ENCODE measurements at regions not wholly inside any gene's neighbourhood (a gene's known extent, or its start where the extent isn't known, plus 50 kb on each side); places are given as distances from the start of the nearest gene placed in this dataset.

DNA sequence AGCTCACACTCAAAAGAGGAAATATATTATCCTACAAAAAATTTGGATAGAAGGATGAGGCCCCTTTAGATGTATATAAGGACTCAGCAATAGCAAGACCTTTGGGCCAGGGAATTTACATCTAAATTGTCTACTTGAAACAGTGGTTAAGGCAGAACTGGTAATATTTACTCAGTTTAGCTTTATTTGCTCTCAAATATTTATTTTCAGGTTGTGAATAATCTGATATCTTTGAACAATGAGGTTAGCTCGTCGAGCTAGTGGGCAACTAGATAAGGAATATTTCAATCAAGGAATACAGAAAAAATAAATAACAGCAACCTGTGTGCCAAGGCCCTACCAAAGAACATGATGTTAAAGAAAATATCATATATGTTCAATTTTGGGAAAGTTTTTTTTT, 966.3 kb downstream of the DTWD2 start:
- Histone ChIP-seq H3K27ac (ENCODE audit: low read depth in 2 of 2, low read length in 1 of 2) (no peak overlapping the region), H3K27me3 (ENCODE audit: control insufficient read depth in 1 of 2, insufficient read depth in 2 of 2, low read length in 2 of 2) (no peaks in the 10 kb centered on the region), H3K36me3 (ENCODE audit: control insufficient read depth in 2 of 2, insufficient read depth in 2 of 2, low read length in 1 of 2) (no peaks in the 10 kb centered on the region), H3K4me1 (ENCODE audit: control insufficient read depth in 2 of 2, insufficient read depth in 2 of 2, low read length in 1 of 2) (no peaks in the 10 kb centered on the region), H3K4me3 (ENCODE audit: low read depth in 1 of 2, low read length in 2 of 2) (no peak overlapping the region), H3K9me3 (ENCODE audit: control insufficient read depth in 2 of 2, insufficient read depth in 1 of 2, low read depth in 1 of 2, low read length in 1 of 2) (no peaks in the 10 kb centered on the region)
- WGBS, 2 donors, result 67 to 70% methylated on average over 2 of the region's 2 CpGs

DNA sequence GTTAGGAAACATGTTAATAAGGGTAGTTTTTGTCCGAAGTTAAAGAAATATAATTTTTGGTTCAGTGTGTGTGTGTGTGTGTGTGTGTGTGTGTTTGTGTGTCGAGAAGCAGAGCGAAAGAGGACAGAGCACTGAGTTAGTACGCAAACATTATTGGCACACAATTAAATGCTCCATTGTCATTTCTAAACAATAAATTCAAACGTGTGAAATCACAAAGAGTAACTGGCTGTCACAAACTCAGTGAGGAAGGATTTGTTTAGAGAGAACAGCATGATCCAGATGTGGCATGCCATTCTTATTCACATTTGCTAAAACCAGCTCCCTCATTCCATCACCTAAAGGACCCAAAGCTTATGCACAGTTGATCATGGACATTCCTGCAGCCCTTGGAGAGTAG, 970.8 kb downstream of the DTWD2 start:
- H3K27ac ChIP-seq (ENCODE audit: low read depth in 2 of 2, low read length in 1 of 2), result no peak overlapping the region
- H3K9me3 ChIP-seq (ENCODE audit: control insufficient read depth in 2 of 2, insufficient read depth in 1 of 2, low read depth in 1 of 2, low read length in 1 of 2), result no peaks in the 10 kb centered on the region
- H3K27me3 ChIP-seq (ENCODE audit: control insufficient read depth in 1 of 2, insufficient read depth in 2 of 2, low read length in 2 of 2), result no peaks in the 10 kb centered on the region
- no peak overlapping the region for H3K4me3 ChIP-seq (ENCODE audit: low read depth in 1 of 2, low read length in 2 of 2)
- WGBS, 2 donors, result 73 to 81% methylated on average over 5 of the region's 5 CpGs
- H3K4me1 ChIP-seq (ENCODE audit: control insufficient read depth in 2 of 2, insufficient read depth in 2 of 2, low read length in 1 of 2), result no peaks in the 10 kb centered on the region
- H3K36me3 ChIP-seq (ENCODE audit: control insufficient read depth in 2 of 2, insufficient read depth in 2 of 2, low read length in 1 of 2), result no peaks in the 10 kb centered on the region

DNA sequence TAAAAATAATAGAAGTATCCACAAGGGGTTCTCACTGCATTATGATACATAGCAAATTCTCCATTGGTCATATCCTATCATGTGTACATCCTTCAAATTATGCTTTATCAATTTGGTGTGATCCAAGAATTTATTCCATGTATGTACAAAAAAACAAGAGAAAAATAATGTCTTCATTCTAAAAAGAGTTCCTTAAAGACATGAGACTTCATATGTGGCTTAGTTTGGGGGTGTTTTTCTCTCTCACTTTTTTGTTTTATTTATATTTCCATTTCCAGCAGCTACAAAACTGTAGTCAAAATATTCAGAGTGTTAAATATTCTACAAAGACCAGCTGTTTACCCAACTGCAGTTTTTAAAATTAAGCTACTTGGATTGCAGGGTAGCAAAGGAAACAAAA, 972.0 kb downstream of the DTWD2 start:
- no peak overlapping the region for H3K27ac ChIP-seq (ENCODE audit: low read depth in 2 of 2, low read length in 1 of 2)
- no peaks in the 10 kb centered on the region for H3K9me3 ChIP-seq (ENCODE audit: control insufficient read depth in 2 of 2, insufficient read depth in 1 of 2, low read depth in 1 of 2, low read length in 1 of 2)
- no peaks in the 10 kb centered on the region for H3K27me3 ChIP-seq (ENCODE audit: control insufficient read depth in 1 of 2, insufficient read depth in 2 of 2, low read length in 2 of 2)
- H3K4me3 ChIP-seq (ENCODE audit: low read depth in 1 of 2, low read length in 2 of 2), result no peak overlapping the region
- no peaks in the 10 kb centered on the region for H3K4me1 ChIP-seq (ENCODE audit: control insufficient read depth in 2 of 2, insufficient read depth in 2 of 2, low read length in 1 of 2)
- H3K36me3 ChIP-seq (ENCODE audit: control insufficient read depth in 2 of 2, insufficient read depth in 2 of 2, low read length in 1 of 2), result no peaks in the 10 kb centered on the region

DNA sequence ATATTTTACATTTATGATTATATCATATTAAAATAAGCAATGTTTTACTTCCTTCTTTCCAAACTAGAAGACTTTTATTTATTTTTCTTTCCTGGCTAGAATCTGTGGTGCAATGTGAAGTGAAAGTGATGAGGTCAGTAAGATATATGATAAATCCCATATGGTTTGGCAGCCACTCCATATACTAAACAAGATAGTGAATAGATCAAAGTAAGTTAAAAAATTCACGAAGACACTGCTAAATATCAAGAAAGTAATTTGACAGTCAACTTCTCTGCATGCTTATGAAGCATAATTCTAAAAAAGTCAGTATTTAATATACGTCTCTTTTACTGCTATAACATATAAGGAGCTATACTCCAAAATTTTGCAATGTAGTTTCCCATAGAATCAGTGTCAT, 972.8 kb downstream of the DTWD2 start:
- Histone ChIP-seq H3K4me3 (ENCODE audit: low read depth in 1 of 2, low read length in 2 of 2) (no peak overlapping the region), H3K9me3 (ENCODE audit: control insufficient read depth in 2 of 2, insufficient read depth in 1 of 2, low read depth in 1 of 2, low read length in 1 of 2) (no peaks in the 10 kb centered on the region), H3K36me3 (ENCODE audit: control insufficient read depth in 2 of 2, insufficient read depth in 2 of 2, low read length in 1 of 2) (no peaks in the 10 kb centered on the region), H3K27ac (ENCODE audit: low read depth in 2 of 2, low read length in 1 of 2) (no peak overlapping the region), H3K27me3 (ENCODE audit: control insufficient read depth in 1 of 2, insufficient read depth in 2 of 2, low read length in 2 of 2) (no peaks in the 10 kb centered on the region), H3K4me1 (ENCODE audit: control insufficient read depth in 2 of 2, insufficient read depth in 2 of 2, low read length in 1 of 2) (no peaks in the 10 kb centered on the region)
- WGBS, 2 donors, result 67 to 69% methylated on average over 2 of the region's 2 CpGs

DNA sequence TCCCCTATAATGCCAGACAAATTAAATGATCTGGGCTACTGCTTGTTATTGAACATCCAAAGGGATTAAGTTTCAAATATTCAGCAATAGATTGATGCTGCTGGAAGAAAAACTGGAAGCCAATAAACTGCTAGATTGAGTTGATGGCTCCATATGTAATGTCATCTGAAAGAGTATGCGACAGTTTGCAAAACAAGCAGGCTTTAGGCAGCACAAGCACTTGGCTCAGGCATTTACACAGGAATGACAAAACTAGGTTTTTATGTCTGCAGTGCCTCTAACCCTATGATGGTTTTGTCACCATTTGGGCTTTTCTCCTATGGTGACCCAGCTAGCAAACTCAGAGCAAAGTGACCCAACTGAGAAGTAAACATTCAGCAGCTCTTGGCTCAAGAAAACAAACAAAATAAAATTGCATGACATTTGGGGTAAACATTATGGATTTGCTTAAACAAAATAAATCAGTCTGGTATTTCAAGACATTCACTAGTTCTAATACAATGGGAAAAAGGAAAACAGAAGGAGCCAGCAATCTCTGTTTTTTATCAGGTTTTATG, 978.5 kb downstream of the DTWD2 start:
- Histone ChIP-seq H3K4me1 (ENCODE audit: control insufficient read depth in 2 of 2, insufficient read depth in 2 of 2, low read length in 1 of 2) (no peaks in the 10 kb centered on the region), H3K36me3 (ENCODE audit: control insufficient read depth in 2 of 2, insufficient read depth in 2 of 2, low read length in 1 of 2) (no peaks in the 10 kb centered on the region), H3K27ac (ENCODE audit: low read depth in 2 of 2, low read length in 1 of 2) (no peak overlapping the region), H3K4me3 (ENCODE audit: low read depth in 1 of 2, low read length in 2 of 2) (no peak overlapping the region), H3K27me3 (ENCODE audit: control insufficient read depth in 1 of 2, insufficient read depth in 2 of 2, low read length in 2 of 2) (no peaks in the 10 kb centered on the region), H3K9me3 (ENCODE audit: control insufficient read depth in 2 of 2, insufficient read depth in 1 of 2, low read depth in 1 of 2, low read length in 1 of 2) (no peaks in the 10 kb centered on the region)
- WGBS, 2 donors, result 68 to 70% methylated on average over 1 of the region's 1 CpG

DNA sequence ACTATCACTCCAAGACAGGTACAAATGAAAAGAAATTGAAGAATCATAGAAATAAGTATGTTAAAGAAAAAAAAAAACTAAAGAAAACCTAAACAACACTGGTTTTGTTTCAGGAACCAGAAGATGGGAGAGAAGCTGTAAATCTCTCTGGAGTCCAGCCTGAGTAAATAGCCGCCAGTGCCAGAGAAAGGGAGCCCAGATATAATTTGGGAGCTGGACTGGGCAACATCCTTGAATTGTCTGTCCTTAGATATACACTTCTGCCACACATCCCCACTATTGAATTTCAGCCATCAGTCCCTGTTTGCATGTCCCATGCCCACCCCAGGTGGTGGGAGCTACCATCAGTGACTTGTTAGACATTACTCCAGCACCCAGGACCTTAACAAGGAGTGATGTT, 979.6 kb downstream of the DTWD2 start:
- Histone ChIP-seq H3K27me3 (ENCODE audit: control insufficient read depth in 1 of 2, insufficient read depth in 2 of 2, low read length in 2 of 2) (no peaks in the 10 kb centered on the region), H3K4me1 (ENCODE audit: control insufficient read depth in 2 of 2, insufficient read depth in 2 of 2, low read length in 1 of 2) (no peaks in the 10 kb centered on the region), H3K27ac (ENCODE audit: low read depth in 2 of 2, low read length in 1 of 2) (no peak overlapping the region), H3K36me3 (ENCODE audit: control insufficient read depth in 2 of 2, insufficient read depth in 2 of 2, low read length in 1 of 2) (no peaks in the 10 kb centered on the region), H3K4me3 (ENCODE audit: low read depth in 1 of 2, low read length in 2 of 2) (no peak overlapping the region), H3K9me3 (ENCODE audit: control insufficient read depth in 2 of 2, insufficient read depth in 1 of 2, low read depth in 1 of 2, low read length in 1 of 2) (no peaks in the 10 kb centered on the region)
- 78 to 89% methylated on average over 1 of the region's 1 CpG for WGBS, 2 donors

DNA sequence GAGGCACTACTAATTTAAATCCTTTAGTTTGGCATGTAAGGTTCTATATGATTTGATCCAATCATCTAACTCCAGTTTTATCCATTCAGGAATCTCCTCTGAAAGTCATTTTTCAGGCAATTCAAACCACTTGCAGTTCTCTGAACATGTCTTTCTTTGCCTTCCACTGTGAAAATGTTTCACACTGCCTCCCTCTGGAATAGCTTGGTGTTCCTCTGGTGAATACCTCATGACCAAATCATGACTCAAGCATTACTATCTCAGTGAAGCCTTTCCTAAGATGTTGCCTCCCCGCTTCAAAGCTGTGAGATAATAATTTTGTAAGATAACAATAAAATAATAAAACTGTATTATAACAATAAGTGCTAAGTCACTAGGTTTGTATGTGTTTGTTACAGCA, 981.1 kb downstream of the DTWD2 start:
- Histone ChIP-seq H3K4me1 (ENCODE audit: control insufficient read depth in 2 of 2, insufficient read depth in 2 of 2, low read length in 1 of 2) (no peaks in the 10 kb centered on the region), H3K9me3 (ENCODE audit: control insufficient read depth in 2 of 2, insufficient read depth in 1 of 2, low read depth in 1 of 2, low read length in 1 of 2) (no peaks in the 10 kb centered on the region), H3K36me3 (ENCODE audit: control insufficient read depth in 2 of 2, insufficient read depth in 2 of 2, low read length in 1 of 2) (no peaks in the 10 kb centered on the region), H3K4me3 (ENCODE audit: low read depth in 1 of 2, low read length in 2 of 2) (no peak overlapping the region), H3K27me3 (ENCODE audit: control insufficient read depth in 1 of 2, insufficient read depth in 2 of 2, low read length in 2 of 2) (no peaks in the 10 kb centered on the region), H3K27ac (ENCODE audit: low read depth in 2 of 2, low read length in 1 of 2) (no peak overlapping the region)
- 80 to 88% methylated on average over 1 of the region's 1 CpG for WGBS, 2 donors

DNA sequence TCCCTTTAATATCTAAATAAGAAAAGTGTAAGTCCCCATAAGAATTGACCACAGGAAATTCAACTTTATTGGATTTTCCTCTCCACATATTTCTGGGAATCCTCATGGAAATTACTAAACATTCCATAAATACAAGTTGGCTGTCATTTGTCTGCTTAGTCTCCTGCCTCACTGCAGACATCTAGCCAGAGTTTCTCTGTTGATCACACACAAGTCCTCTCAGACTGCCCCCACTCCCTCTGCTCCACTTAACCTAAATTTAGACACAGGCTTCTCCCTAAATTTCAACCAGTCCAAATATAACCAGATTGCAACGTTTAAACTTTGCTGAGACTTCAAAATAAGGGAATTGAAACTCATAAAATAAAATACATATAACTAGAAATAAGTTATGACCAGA, 982.1 kb downstream of the DTWD2 start:
- 25 to 28% methylated on average over 1 of the region's 1 CpG for WGBS, 2 donors
- Histone ChIP-seq H3K27me3 (ENCODE audit: control insufficient read depth in 1 of 2, insufficient read depth in 2 of 2, low read length in 2 of 2) (no peaks in the 10 kb centered on the region), H3K4me1 (ENCODE audit: control insufficient read depth in 2 of 2, insufficient read depth in 2 of 2, low read length in 1 of 2) (no peaks in the 10 kb centered on the region), H3K4me3 (ENCODE audit: low read depth in 1 of 2, low read length in 2 of 2) (no peak overlapping the region), H3K27ac (ENCODE audit: low read depth in 2 of 2, low read length in 1 of 2) (no peak overlapping the region), H3K9me3 (ENCODE audit: control insufficient read depth in 2 of 2, insufficient read depth in 1 of 2, low read depth in 1 of 2, low read length in 1 of 2) (no peaks in the 10 kb centered on the region), H3K36me3 (ENCODE audit: control insufficient read depth in 2 of 2, insufficient read depth in 2 of 2, low read length in 1 of 2) (no peaks in the 10 kb centered on the region)

DNA sequence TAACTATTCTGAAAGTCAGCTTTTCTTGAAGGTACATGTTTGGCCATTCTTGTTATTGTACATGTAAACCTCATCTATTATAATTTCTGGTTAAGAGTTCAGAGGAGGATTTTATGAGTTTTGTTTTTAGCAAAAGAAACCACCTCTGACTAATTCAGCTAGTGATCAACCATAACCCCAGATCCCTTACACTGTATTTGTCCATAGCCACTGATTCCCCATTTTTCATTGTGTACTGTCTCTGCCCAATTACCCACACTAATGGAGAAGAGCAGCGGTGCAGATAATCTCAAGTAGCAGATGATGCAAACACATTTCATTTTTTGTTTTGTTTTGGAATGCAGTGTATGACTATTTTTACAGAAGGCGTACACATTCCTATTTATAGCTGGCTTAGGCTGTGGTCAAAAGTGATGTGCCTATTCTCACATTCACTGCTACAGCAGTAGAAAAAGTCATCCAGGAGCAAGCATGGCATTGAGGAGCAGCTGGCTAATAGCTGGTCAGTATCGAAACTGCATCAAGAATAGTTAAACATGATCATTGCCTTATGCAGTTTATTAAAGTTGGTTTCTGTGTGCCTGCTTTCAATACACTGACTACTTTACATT, 988.3 kb downstream of the DTWD2 start:
- no peaks in the 10 kb centered on the region for H3K9me3 ChIP-seq (ENCODE audit: control insufficient read depth in 2 of 2, insufficient read depth in 1 of 2, low read depth in 1 of 2, low read length in 1 of 2)
- no peak overlapping the region for H3K4me3 ChIP-seq (ENCODE audit: low read depth in 1 of 2, low read length in 2 of 2)
- H3K27me3 ChIP-seq (ENCODE audit: control insufficient read depth in 1 of 2, insufficient read depth in 2 of 2, low read length in 2 of 2), result no peaks in the 10 kb centered on the region
- no peak overlapping the region for H3K27ac ChIP-seq (ENCODE audit: low read depth in 2 of 2, low read length in 1 of 2)
- WGBS, 2 donors, result 60 to 66% methylated on average over 3 of the region's 3 CpGs
- H3K4me1 ChIP-seq (ENCODE audit: control insufficient read depth in 2 of 2, insufficient read depth in 2 of 2, low read length in 1 of 2), result no peaks in the 10 kb centered on the region
- no peaks in the 10 kb centered on the region for H3K36me3 ChIP-seq (ENCODE audit: control insufficient read depth in 2 of 2, insufficient read depth in 2 of 2, low read length in 1 of 2)

DNA sequence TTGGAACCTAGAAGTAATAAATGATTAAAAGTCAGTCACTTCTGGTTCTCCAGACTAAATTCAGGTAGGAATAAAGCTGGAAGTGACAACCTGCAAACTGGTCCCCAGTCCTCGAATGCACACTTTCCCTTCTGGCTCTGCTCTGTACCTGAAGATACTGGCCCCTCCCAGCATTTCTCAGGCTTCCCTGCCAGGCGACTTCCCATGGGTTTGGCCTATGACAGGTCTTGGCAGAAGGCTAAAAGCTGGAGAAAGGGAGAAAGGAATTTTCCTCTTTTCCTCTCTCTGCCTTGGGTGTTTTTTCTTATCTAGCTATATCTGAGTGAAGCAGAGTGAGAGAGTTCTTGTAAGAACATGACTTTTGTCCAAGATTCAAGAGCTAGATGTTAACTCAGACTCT, 1005.7 kb downstream of the DTWD2 start:
- WGBS, 2 donors, result 50 to 53% methylated on average over 2 of the region's 2 CpGs
- Histone ChIP-seq H3K27ac (ENCODE audit: low read depth in 2 of 2, low read length in 1 of 2) (no peak overlapping the region), H3K27me3 (ENCODE audit: control insufficient read depth in 1 of 2, insufficient read depth in 2 of 2, low read length in 2 of 2) (no peaks in the 10 kb centered on the region), H3K4me3 (ENCODE audit: low read depth in 1 of 2, low read length in 2 of 2) (no peak overlapping the region), H3K9me3 (ENCODE audit: control insufficient read depth in 2 of 2, insufficient read depth in 1 of 2, low read depth in 1 of 2, low read length in 1 of 2) (no peaks in the 10 kb centered on the region), H3K4me1 (ENCODE audit: control insufficient read depth in 2 of 2, insufficient read depth in 2 of 2, low read length in 1 of 2) (no peaks in the 10 kb centered on the region), H3K36me3 (ENCODE audit: control insufficient read depth in 2 of 2, insufficient read depth in 2 of 2, low read length in 1 of 2) (no peaks in the 10 kb centered on the region)
